ENCODE measurements at regions not wholly inside any gene's neighbourhood (a gene's known extent, or its start where the extent isn't known, plus 50 kb on each side); places are given as distances from the start of the nearest gene placed in this dataset.

GRCh38 chr13:76160961-76161925 is 525.1 kb downstream of the LMO7 start:
- DNase-seq, result no peak

GRCh38 chr13:76160506-76160905 is 524.4 kb downstream of the LMO7 start:
- DNase-seq, result no peak

- no peak for DNase-seq
These were observed 521.8 kb downstream of the LMO7 start for GRCh38 chr13:76157926-76158325.

- no peak for DNase-seq
These were observed 517.1 kb downstream of the LMO7 start for GRCh38 chr13:76153239-76153638.

GRCh38 chr13:76148926-76149325 is 512.8 kb downstream of the LMO7 start:
- DNase-seq, result no peak

GRCh38 chr13:76148374-76148773 is 512.2 kb downstream of the LMO7 start:
- no peak for DNase-seq

GRCh38 chr13:76132532-76132931 is 496.4 kb downstream of the LMO7 start:
- DNase-seq, result no peak

GRCh38 chr13:76131551-76131950 is 495.4 kb downstream of the LMO7 start:
- DNase-seq, result no peak

- DNase-seq, result no peak
These were observed 493.3 kb downstream of the LMO7 start for GRCh38 chr13:76129305-76130000.

- DNase-seq, result no peak
These were observed 491.8 kb downstream of the LMO7 start for GRCh38 chr13:76127922-76128321.

- DNase-seq, result no peak
These were observed 487.4 kb downstream of the LMO7 start for GRCh38 chr13:76123548-76123947.

- DNase-seq, result no peak
These were observed 480.7 kb downstream of the LMO7 start for GRCh38 chr13:76116751-76117360.

GRCh38 chr13:76106763-76107162 is 470.6 kb downstream of the LMO7 start:
- DNase-seq, result no peak

- no peak for DNase-seq
These were observed 458.5 kb downstream of the LMO7 start for GRCh38 chr13:76094645-76095044.

GRCh38 chr13:76091076-76091475 is 454.9 kb downstream of the LMO7 start:
- no peak for DNase-seq

GRCh38 chr13:76086729-76087128 is 450.6 kb downstream of the LMO7 start:
- no peak for DNase-seq

- DNase-seq, result no peak
These were observed 431.7 kb downstream of the LMO7 start for GRCh38 chr13:76067850-76068249.

- no peak for DNase-seq
These were observed 417.1 kb downstream of the LMO7 start for GRCh38 chr13:76053181-76053580.

GRCh38 chr13:76049376-76049746 is 413.2 kb downstream of the LMO7 start:
- no peak for DNase-seq

GRCh38 chr13:76048675-76049375 is 412.7 kb downstream of the LMO7 start:
- no peak for DNase-seq

- no peak for DNase-seq
These were observed 412.0 kb downstream of the LMO7 start for GRCh38 chr13:76048131-76048530.

GRCh38 chr13:76043874-76044273 is 407.7 kb downstream of the LMO7 start:
- no peak for DNase-seq

Measured in activated T-cell treated with anti-CD3 and anti-CD28 coated beads, Interleukin-2, amount 50 U/mL, for 1 hour (primary cell).